Adrenal gland (tissue), 5 donors: ENCODE measurements at regions not wholly inside any gene's neighbourhood (a gene's known extent, or its start where the extent isn't known, plus 50 kb on each side); places are given as distances from the start of the nearest gene placed in this dataset.

ENCODE experiments used
- CTCF ChIP-seq, 6 experiments: fragments of 450-650 bp in 4 of 6; fragments of 200-600 bp in 2 of 6; sonication (generic) in 1 of 6; IDR thresholded peaks; 1 replicate in 5 of 6; 2 replicates in 1 of 6; pipeline versions ENCODE4 v1.5.1 to v1.8.0; 2016 to 2021; ENCODE audit warnings: antibody characterized with exemption in 6 of 6, mild to moderate bottlenecking in 2 of 6, moderate library complexity in 1 of 6
- POLR2A ChIP-seq, 2 donors: fragments of 450-650 bp; IDR thresholded peaks; one replicate each; pipeline ENCODE4 v1.6.1; 2017; ENCODE audit warnings: antibody characterized with exemption in 2 of 2, mild to moderate bottlenecking in 2 of 2, moderate library complexity in 1 of 2
- donor health status: DM: no; HTN: no; CAD: no.

- TF ChIP-seq CTCF (IDR thresholded peaks at IDR 0.05) (no peak), POLR2A (IDR thresholded peaks at IDR 0.05) (no peak)
Observed at GRCh38 chr1:192080684-192081083, 77.6 kb upstream of the RGS18 start.
